Endothelial cell of umbilical vein (primary cell): ENCODE measurements at regions not wholly inside any gene's neighbourhood (a gene's known extent, or its start where the extent isn't known, plus 50 kb on each side); places are given as distances from the start of the nearest gene placed in this dataset.

ENCODE experiments used
- BruUV-seq: library from RNA; stranded (reverse); fragments of 400-500 nt; replicated peaks from 2 replicates; lab custom pipeline; 2021; lab: Mats Ljungman, UMichigan
- CTCF ChIA-PET: fragments of 300-600, 350-600 bp; sonication (Branson Sonifier 250); formaldehyde crosslinking; loops from one replicate; lab custom pipeline; 2021; ENCODE audit warnings: antibody characterized with exemption, inconsistent platforms; lab: Charles Lee
- POLR2A ChIA-PET: fragments of 300-600, 350-600 bp; sonication (Branson Sonifier 250); formaldehyde crosslinking; loops from one replicate; lab custom pipeline; 2021; ENCODE audit warnings: antibody characterized with exemption, inconsistent platforms; lab: Charles Lee
- DNase-seq: peaks from one replicate; pipeline ENCODE4 v3.0.0-alpha.2; 2011; ENCODE audit warnings: low read depth, low spot score
- FAIRE-seq: peaks from 2 replicates; lab custom pipeline; 2011; peaks lifted over from hg19 to GRCh38; lab: Jason Lieb, UNC
- H2AFZ ChIP-seq: 2 replicates; pipeline ENCODE4 v1.6.0; 2012; ENCODE audit warnings: low read depth, low read length, control low read depth, inconsistent platforms
- H3K27ac ChIP-seq: 2 replicates; pipeline ENCODE4 v1.5.1; 2011; ENCODE audit warnings: low read depth, mild to moderate bottlenecking, control low read depth, low read length, moderate library complexity; ENCODE audit not compliant: insufficient read depth
- H3K27me3 ChIP-seq, 2 experiments: 2 replicates each; pipeline versions ENCODE4 v1.6.0 to v1.6.1; 2011; ENCODE audit warnings: low read length in 2 of 2, mixed read lengths in 1 of 2; ENCODE audit not compliant: control insufficient read depth in 2 of 2, insufficient read depth in 2 of 2
- H3K36me3 ChIP-seq, 2 experiments: 2 replicates in 1 of 2; 3 replicates in 1 of 2; pipeline ENCODE4 v1.5.1; 2011; ENCODE audit warnings: low read length in 2 of 2, mild to moderate bottlenecking in 1 of 2, moderate library complexity in 1 of 2; ENCODE audit not compliant: control insufficient read depth in 2 of 2, insufficient read depth in 2 of 2; ENCODE audit errors: extremely low read depth in 1 of 2
- H3K4me1 ChIP-seq: 3 replicates; pipeline ENCODE4 v1.5.1; 2011; ENCODE audit warnings: mild to moderate bottlenecking, low read length; ENCODE audit not compliant: control insufficient read depth, insufficient read depth; ENCODE audit errors: extremely low read depth
- H3K4me2 ChIP-seq: 2 replicates; pipeline ENCODE4 v1.6.1; 2011; ENCODE audit warnings: low read length, control low read depth, mixed read lengths; ENCODE audit not compliant: insufficient read depth
- H3K4me3 ChIP-seq, 3 experiments: fragments of 200-600 bp in 1 of 3; sonication (generic), shearing (Covaris generic) in 1 of 3; replicated peaks in 1 of 3; 2 replicates each; pipeline ENCODE4 v1.5.1; 2011 to 2016; ENCODE audit warnings: control low read depth in 3 of 3, low read length in 3 of 3, mild to moderate bottlenecking in 2 of 3, inconsistent platforms in 1 of 3, low read depth in 1 of 3, moderate library complexity in 1 of 3; ENCODE audit not compliant: insufficient read depth in 1 of 3
- H3K79me2 ChIP-seq: 2 replicates; pipeline ENCODE4 v1.6.0; 2012; ENCODE audit warnings: low read length, inconsistent platforms; ENCODE audit not compliant: control insufficient read depth, insufficient read depth
- H3K9ac ChIP-seq: replicated peaks from 2 replicates; pipeline ENCODE3; 2011; ENCODE audit warnings: low read length, control low read depth; ENCODE audit not compliant: insufficient read depth; ENCODE audit errors: extremely low read depth
- H3K9me1 ChIP-seq: replicated peaks from 3 replicates; pipeline ENCODE4 v1.6.0; 2011; ENCODE audit warnings: mild to moderate bottlenecking, low read length; ENCODE audit not compliant: control insufficient read depth, insufficient read depth; ENCODE audit errors: extremely low read depth
- H3K9me3 ChIP-seq: replicated peaks from 2 replicates; pipeline ENCODE4 v1.5.1; 2012; ENCODE audit warnings: low read length, inconsistent platforms; ENCODE audit not compliant: control insufficient read depth, insufficient read depth
- H4K20me1 ChIP-seq: replicated peaks from 2 replicates; pipeline ENCODE3; 2011; ENCODE audit warnings: mild to moderate bottlenecking, low read length; ENCODE audit not compliant: control insufficient read depth, insufficient read depth; ENCODE audit errors: extremely low read depth
- EZH2 ChIP-seq: IDR thresholded peaks from 2 replicates; pipeline ENCODE4 v1.6.1; 2012; ENCODE audit warnings: borderline replicate concordance, low read depth, mild to moderate bottlenecking, moderate library complexity, low read length, inconsistent platforms; ENCODE audit not compliant: severe bottlenecking
- FOS ChIP-seq: IDR thresholded peaks from 2 replicates; pipeline ENCODE4 v1.6.1; 2011; ENCODE audit warnings: mild to moderate bottlenecking, low read length, moderate library complexity, borderline replicate concordance; ENCODE audit not compliant: insufficient read depth
- GATA2 ChIP-seq: IDR thresholded peaks from 2 replicates; pipeline ENCODE4 v1.7.0; 2011; ENCODE audit warnings: low read depth, mild to moderate bottlenecking, moderate library complexity, mixed read lengths, low read length; ENCODE audit not compliant: insufficient read length, insufficient read depth
- JUN ChIP-seq: IDR thresholded peaks from 2 replicates; pipeline ENCODE4 v1.6.1; 2011; ENCODE audit warnings: borderline replicate concordance, low read depth; ENCODE audit not compliant: insufficient read length, insufficient read depth
- MAX ChIP-seq: IDR thresholded peaks from 2 replicates; pipeline ENCODE4 v1.6.1; 2011; ENCODE audit not compliant: insufficient read depth, insufficient read length
- MYC ChIP-seq: IDR thresholded peaks from one replicate; pipeline ENCODE4 v1.6.1; 2011; ENCODE audit warnings: mild to moderate bottlenecking, low read depth, low read length
- POLR2A ChIP-seq: IDR thresholded peaks from 2 replicates; pipeline ENCODE4 v1.6.1; 2012; ENCODE audit warnings: low read depth, mild to moderate bottlenecking, control low read depth, low read length
- POLR2AphosphoS5 ChIP-seq: IDR thresholded peaks from 2 replicates; pipeline ENCODE4 v1.6.1; 2012; ENCODE audit warnings: low read depth, mild to moderate bottlenecking, control low read depth, low read length, moderate library complexity; ENCODE audit not compliant: insufficient read depth
- dilution Hi-C: fragments of 300-500 bp; cut with MboI; formaldehyde crosslinking; loops from one replicate; pipeline ENCODE4 v1.15.0; 2019; ENCODE audit warnings: low sequenced_read_pairs; ENCODE audit not compliant: extremely low pct_ligation_motif_present
- intact Hi-C: fragments of 100-400 bp; cut with micrococcal nuclease; formaldehyde crosslinking; loops from one replicate; pipeline ENCODE4 v1.10.0; 2022
- TF ChIP-seq, protein P1 (sequence below), 2 donors: IDR thresholded peaks; 1 replicate in 1 of 2; 2 replicates in 1 of 2; pipeline ENCODE4 v1.5.1; 2011; ENCODE audit warnings: low read length in 2 of 2, mild to moderate bottlenecking in 2 of 2, moderate library complexity in 2 of 2, control low read depth in 1 of 2, inconsistent platforms in 1 of 2, low read depth in 1 of 2; ENCODE audit not compliant: insufficient read depth in 1 of 2; ENCODE audit errors: extremely low read depth in 1 of 2

GRCh38 chr19:34588249-34588648, 88.7 kb downstream of the SCGB2B2 start:
- Histone ChIP-seq H3K79me2 (no peaks in the 10 kb centered on the region), H4K20me1 (no peaks in the 10 kb centered on the region), H3K27me3 (no peaks in the 10 kb centered on the region), H3K36me3 (no peaks in the 10 kb centered on the region), H3K9me3 (no peaks in the 10 kb centered on the region), H3K27ac (no peak overlapping the region), H3K9ac (no peak overlapping the region), H3K4me2 (no peak overlapping the region), H3K4me3 (no peak overlapping the region), H3K4me1 (peaks cover 3% of the 10 kb centered on the region), H3K9me1 (no peaks in the 10 kb centered on the region), H2AFZ (no peak overlapping the region)
- no TSS peak for BruUV-seq
- CTCF ChIA-PET, result no interaction called here
- DNase-seq, result peak; percentile 7
- dilution Hi-C loops (no loop called here), intact Hi-C loops (no loop called here)
- FAIRE-seq, result no peak
- no peak for TF ChIP-seq POLR2A
- no peak for TF ChIP-seq MYC
- TF ChIP-seq FOS, result peak; percentile 36
- POLR2A ChIA-PET, result no interaction called here

DNA sequence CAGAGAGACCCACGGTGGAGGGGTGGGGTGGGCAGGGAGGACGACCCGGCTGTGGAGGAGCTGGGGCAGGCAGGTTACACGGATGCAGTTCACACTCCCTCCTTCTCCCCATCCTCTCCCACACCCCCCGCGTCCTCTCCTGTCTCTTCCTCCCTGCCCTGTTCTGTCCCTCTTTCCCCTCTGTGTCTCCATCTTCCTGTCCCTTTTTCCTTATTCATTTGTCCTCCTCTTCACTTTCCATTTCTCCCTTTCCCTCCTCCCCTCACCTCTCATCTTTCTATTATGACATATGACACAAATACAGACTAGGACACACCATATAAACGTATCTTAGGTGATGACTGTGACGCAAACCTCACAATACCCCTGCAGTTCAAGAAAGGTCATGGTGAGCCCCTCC, 96.6 kb downstream of the SCGB2B2 start:
- Histone ChIP-seq H3K9me1 (no peaks in the 10 kb centered on the region), H3K27me3 (no peaks in the 10 kb centered on the region), H3K9ac (no peak overlapping the region), H4K20me1 (no peaks in the 10 kb centered on the region), H3K4me1 (no peaks in the 10 kb centered on the region), H3K27ac (no peak overlapping the region), H3K4me3 (no peak overlapping the region), H3K79me2 (no peaks in the 10 kb centered on the region), H3K9me3 (no peaks in the 10 kb centered on the region), H2AFZ (no peak overlapping the region), H3K36me3 (no peaks in the 10 kb centered on the region), H3K4me2 (no peak overlapping the region)
- ChIA-PET CTCF (no interaction called here), POLR2A (no interaction called here)
- BruUV-seq, result no TSS peak
- DNase-seq (no peak), FAIRE-seq (no peak)
- dilution Hi-C loops, result no loop called here
- TF ChIP-seq MAX, result no peak
- TF ChIP-seq, protein P1, sequence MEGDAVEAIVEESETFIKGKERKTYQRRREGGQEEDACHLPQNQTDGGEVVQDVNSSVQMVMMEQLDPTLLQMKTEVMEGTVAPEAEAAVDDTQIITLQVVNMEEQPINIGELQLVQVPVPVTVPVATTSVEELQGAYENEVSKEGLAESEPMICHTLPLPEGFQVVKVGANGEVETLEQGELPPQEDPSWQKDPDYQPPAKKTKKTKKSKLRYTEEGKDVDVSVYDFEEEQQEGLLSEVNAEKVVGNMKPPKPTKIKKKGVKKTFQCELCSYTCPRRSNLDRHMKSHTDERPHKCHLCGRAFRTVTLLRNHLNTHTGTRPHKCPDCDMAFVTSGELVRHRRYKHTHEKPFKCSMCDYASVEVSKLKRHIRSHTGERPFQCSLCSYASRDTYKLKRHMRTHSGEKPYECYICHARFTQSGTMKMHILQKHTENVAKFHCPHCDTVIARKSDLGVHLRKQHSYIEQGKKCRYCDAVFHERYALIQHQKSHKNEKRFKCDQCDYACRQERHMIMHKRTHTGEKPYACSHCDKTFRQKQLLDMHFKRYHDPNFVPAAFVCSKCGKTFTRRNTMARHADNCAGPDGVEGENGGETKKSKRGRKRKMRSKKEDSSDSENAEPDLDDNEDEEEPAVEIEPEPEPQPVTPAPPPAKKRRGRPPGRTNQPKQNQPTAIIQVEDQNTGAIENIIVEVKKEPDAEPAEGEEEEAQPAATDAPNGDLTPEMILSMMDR (IDR thresholded peaks at IDR 0.05; ENCODE audit: extremely low read depth in 1 of 2, insufficient read depth in 1 of 2, low read depth in 1 of 2, low read length in 2 of 2), result no peak
- TF ChIP-seq MYC, result no peak
- TF ChIP-seq FOS, result no peak
- TF ChIP-seq POLR2A, result no peak
- no peak for TF ChIP-seq POLR2AphosphoS5
- TF ChIP-seq GATA2, result no peak
- TF ChIP-seq EZH2, result no peak
- TF ChIP-seq JUN, result no peak
- intact Hi-C loops, result no loop called here
